ENCODE measurements at regions not wholly inside any gene's neighbourhood (a gene's known extent, or its start where the extent isn't known, plus 50 kb on each side); places are given as distances from the start of the nearest gene placed in this dataset.
"Not testable (repeated sequence)": the region's sequence is repeated elsewhere in the genome, so short reads cannot be mapped to it uniquely, and the experiment has no call there.

DNA sequence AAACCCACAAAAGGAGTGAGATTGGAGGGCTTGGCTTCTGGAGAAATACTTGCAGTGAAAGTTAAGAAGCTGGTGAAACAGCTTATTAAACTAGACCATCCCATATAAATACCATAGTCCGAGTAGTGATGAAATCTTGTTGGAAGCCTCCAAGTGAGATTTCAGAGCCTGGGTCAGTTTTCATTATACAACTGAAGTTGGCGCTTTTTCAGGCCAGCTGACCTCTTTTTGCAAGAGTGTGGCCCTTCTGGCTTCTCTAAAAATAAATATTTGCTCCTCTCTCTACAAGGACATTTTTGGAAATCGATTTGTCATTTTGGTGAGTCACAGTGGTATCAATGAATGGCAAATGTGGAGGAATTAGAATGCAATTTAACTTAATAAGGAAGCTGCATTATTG lies 51.2 kb upstream of the THRB start:
- DNase-seq, result no peak

DNA sequence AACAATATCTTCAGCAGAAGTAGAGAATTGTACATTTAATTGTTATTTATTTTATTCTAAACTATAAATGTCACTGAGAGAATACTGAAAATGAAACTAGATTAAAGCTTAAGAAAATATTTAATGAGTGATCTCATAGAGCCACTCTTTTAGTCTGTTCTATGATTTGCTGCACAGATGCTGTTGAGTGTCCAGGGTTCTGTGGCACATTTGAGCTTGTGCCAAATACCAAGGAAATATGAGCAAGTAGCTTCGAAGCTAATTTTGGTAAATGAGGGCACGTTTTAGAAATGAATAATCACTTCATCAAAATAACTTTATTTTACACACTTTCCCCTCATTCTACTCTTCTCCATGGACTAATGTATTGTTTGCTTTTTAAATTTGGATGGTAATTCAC lies 53.6 kb upstream of the THRB start:
- DNase-seq, result no peak

DNA sequence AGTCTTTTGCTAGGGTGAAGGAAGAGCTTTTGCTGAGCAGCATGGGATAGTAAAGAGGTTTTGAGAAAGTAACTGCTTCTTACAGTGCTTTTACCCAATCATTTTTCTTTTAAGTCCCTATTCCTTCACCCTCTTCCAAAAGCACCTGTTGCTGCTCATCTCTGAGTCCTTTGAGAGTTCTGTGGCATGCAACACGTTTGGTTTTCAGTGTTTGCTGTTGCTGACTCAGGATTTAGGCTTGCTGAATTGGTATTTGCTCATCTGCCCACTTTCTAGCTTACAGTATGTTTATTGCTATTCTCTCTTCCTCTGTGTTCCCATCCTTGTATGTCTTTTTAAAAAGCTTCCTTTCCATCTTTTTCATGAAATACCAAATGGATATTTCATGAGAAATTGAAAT lies 55.9 kb upstream of the THRB start:
- no peak for DNase-seq

DNA sequence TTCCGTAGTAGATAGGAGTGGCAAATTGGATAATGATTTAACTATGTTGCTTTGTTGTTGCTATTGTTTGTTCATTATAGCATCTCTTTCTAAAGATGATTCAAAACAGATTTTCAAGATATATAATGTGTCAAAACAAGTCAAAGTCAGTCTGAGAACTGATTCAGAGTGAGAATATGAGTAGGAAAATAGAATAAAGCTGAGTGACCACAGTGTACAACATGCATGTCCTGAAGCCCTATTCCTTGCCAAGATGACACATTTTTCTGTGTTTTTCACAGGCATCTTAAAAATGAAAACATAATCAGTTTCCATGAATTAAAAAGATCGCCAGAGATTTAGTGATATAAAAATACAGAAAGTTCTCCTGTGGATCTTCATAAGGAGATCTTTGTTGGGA lies 57.0 kb upstream of the THRB start:
- DNase-seq, result no peak

DNA sequence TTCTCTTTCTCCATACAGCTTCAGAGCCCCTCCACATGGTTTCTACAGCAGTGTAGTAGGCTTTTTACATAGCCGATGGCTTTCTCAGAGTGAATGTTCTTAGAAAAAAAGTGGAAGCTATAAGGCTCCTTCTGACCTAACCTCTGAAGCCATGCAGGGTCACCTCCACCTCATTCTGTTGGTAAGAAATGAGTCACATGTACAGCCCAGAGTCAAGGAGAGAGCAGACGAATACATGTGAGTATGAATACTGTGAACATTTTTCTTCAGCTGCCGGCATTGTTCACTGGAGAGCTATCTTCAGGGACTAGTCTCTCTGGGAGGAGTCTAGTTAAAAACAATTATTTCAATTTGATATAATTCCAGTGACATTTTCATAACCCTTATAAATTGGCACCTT lies 68.2 kb upstream of the THRB start:
- no peak for DNase-seq

DNA sequence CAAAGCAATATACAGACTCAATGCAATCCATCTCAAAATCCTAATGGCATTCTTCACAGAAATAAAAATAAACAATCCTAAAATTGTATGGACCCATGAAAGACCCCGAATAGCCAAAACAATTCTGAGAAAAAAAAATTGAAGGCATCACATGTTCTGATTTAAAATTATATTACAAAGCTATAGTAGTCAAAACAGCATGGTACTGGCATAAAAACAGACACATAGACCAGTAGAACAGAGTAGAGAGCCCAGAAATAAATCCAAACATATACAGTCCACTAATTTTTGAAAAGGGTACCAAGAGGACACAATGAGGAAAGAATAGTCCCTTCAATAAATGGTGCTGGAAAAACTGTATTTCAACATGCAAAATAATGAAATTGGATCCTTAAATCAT lies 70.4 kb upstream of the THRB start:
- no peak for DNase-seq

DNA sequence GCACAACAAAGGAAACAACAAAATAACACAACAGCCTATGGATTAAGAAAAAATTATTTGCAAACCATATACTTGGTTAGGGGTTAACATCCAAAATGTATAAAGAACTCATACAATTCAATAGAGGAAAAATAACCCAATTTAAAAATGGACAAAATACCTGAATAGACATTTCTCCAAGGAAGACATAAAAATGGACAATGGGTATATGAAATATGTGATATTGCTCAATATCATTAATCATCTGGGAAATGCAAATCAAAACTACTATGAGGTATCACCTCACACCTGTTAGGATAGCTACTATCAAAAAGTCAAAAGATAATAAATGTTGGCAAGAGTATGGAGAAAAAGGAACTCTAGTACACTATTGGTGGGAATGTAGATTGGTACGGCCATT lies 71.0 kb upstream of the THRB start:
- no peak for DNase-seq

DNA sequence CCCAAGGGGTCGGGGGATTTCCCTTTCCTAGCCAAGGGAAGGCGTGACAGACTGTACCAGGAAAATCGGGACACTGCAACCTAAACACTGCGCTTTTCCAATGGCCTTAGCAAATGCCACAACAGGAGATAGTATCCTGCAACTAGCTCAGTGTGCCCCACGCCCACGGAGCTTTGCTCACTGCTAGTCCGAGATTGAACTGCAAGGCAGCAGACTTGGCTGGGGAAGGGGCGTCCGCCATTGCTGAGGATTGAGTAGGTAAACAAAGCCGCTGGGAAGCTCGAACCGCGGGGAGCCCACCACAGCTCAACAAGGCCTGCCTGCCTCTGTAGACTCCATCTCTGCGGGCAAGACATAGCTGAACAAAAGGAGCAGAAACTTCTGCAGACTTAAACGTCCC lies 72.3 kb upstream of the THRB start:
- no peak for DNase-seq

DNA sequence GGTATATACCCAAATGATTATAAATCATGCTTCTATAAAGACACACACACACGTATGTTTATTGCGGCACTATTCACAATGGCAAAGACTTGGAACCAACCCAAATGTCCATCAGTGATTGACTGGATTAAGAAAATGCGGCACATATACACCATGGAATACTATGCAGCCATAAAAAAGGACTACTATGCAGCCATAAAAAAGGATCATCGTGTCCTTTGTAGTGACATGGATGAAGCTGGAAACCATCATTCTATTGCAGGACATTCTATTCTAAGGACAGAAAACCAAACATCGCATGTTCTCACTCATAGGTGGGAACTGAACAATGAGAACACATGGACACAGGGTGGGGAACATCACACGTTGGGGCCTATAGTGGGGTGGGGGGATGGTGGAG lies 77.8 kb upstream of the THRB start:
- not testable (repeated sequence) for DNase-seq

DNA sequence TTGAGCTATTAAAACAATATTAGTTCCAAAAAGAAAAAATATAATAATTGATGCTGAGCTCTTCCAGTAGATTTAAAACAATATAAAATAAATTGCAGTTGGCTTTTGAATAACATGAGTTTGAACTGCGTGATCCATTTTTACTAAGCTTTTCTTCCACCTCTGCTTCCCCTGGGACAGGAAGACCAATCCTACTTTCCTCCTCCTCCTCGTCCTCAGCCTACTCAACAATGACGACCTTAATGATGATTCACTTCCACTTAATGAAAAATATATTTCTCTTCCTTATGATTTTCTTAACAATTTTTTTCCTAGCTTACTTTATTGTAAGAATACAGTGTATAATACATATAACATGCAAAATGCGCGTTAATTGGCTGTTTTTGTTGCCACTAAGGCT lies 78.9 kb upstream of the THRB start:
- DNase-seq, result no peak

DNA sequence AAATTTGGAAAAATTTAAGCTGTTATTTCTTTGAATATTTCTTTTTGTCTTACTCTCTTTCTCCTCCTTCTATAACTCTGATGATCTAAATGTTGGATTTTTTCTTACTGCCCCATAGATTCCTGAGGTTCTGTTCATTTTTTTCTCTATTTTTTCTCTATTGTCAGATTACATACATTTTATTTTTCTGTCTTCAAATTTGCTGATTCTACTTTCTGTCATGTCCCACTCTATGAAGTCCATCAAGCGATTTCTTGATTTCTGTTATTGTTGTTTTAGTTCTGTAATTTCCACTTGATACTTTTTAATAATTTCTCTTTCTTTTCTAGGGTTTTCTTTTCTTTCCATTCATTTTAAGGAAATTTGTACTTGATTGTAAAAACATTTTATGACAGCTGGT lies 83.7 kb upstream of the THRB start:
- no peak for DNase-seq

DNA sequence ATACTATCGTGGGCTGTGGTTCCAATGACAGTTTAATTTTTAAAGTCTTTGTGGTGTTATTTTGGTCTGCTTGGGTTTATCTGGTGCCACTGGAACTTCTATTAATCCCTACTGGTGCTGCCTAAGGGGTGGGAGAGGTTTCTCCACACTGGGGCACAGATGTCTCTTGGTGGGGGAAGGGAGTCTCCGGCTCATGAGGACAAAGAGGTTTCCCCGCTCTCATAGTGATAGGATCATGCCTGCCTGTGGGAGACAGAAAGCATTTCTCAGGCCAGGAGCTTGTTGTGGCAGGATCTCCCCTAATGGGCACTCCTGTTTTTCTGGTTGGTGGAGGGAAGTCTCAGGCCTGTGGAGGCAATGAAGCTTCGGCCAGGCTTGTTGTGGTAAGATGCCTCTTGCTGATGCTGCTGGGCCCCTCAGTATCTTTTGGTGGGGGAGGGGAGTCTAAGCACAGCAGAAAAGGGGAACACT lies 84.3 kb upstream of the THRB start:
- no peak for DNase-seq

DNA sequence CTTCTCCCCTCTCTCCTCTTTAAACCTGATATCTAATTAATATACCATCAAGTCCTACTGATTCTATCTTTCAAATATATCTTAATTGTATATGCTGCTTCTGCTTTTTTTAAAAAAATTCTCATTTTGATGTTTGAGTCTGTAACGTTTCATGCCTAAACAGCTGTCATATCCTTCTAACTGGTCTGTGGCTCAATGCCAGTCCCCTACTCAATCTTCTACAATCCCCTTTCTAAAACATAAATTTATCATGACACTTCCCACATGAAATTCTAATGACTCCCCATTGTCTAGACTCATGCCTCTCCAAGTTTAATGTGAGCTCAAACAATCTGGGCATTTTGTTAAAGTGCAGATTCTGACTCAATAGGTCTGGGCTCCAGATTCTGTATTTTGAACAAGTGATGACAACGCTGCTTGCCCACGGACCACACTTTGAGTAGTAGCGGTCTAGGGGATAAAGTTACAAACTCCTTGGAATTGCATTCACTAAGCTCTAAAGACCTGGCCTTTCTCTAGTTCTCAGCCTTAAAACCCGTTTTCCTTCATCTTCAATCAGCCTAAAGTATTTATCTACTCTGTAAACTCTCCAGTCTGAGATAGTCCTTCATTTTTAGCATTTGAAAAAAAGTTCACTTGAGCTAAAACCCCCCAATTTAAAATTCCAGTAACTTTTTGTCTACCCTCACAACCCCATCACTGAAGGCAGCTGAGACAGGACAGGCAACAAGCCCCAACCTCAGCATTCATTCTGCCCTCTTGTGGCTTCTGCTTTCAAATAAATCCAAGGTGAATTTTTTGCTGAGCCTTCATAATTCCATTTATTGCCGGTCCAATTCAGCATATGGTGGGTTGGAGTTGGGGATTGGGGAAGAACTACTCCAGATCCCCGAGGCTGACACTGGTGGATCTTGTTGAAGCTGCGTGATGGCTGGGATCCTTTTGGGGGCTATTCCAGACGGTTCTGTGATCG lies 88.1 kb upstream of the THRB start:
- DNase-seq, result no peak

DNA sequence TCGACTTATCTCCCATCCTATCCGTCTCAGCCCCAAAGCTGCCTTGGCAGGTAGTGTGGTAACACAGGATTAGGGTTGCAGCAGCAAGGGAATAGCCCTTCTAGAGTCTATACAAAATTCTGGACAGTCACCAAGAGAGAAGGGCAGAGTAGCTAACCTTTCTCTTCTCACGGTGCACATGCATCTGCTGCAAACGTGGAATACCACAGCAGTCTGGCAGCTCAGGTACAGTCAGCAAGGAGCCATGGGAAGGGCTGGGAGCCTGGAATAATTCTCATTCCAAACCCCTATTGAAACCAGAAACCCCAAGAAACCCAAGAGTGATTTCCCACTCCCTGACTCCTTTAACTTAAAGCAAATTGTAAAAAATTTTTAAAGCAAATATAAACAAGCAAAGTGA lies 92.3 kb upstream of the THRB start:
- no peak for DNase-seq

DNA sequence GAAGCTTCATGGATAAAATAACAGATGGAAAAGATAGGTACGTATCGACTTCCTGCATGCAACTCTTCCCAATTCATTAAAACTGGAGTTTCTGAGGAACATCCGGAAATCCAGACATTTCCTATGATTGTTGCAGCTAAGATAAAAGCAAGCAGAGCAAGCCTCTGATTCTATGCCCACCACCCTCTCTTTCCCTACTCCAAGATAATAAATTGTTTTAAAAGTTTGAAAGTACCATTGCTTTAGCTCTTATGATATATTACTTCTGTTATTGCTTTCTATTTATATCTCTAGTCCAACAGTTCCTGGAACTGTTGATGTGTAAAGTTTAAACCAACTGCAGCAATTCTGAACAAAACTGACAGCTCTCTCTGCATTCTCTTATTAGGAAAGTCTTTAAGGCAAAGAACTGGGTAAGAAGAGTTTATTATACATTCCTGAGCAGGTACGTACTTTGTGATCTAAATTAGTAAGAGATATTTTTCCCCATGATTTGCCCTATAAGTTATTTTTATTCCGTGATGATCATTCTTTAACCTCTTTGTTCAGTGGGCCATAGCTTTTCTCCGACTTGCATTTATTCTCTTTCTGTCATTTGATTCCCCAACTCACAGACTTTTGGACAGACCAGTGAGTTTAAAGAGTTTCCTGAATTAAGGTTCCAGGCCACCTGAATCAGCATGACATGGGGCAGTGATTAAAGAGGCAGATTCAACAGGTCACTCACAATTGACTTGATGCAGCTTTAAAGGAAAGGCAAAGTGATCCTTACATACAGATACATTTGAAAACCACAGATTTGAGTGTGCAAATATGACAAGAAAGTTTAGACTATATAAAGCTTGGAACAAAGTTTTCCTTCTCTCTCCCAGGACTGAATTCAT lies 94.2 kb upstream of the THRB start:
- no peak for DNase-seq

DNA sequence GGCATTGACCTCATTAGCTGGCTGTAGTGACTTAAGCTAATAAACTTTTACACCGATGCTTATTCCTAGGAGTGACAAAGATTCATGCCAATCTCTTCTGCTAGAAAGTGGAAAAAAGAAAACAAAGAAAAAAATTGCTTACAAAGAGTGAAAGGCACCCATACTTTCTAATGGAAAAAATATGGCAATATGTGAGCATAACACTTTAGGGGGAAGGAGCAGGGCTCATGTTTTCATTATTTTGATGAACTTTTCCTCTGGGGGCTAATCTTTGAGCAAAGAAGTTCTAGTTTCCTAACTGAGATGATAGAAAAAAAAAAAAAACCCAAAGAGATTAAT lies 94.8 kb upstream of the THRB start:
- no peak for DNase-seq

DNA sequence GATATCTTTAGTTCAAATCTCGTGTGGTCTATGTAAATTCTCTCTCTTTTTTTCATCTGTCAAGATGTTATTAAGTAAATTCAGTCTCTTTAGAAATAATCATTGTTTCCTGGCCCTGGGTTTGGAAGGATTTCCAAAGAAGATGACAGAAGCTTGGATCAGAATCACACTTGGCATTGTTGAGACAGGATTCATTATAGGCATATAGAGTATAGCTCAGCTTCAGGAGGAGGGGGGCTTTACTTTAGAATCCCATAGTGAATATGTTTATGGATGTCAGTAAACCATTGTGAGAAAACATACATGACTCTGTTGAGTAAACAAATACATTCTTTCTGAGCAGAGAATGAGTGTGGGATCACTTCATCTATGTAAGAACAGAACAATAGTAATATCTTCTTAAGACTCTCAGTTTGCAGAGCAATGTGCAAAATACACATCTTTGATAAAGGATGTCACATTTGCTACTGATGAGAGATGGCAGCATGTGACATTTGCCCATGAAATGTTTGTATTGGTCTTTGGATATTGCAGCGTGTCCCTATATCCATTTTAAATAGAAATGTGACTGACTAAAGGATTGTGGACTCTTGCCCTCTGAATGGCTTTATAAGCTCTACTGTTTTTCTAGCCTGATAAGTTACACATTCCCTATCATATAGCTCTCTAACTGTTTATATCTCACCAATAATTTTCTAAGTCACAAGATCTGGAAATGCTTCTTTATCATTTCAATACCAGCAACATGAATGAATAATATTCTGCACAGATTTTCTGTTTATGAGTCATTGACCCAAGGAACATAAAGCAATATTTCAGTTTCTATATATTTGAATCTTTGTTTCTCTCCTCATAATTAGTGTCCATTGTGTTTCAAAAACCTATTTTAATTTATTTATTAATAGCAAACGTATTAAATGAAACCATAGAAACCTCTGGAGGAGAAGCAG lies 95.6 kb upstream of the THRB start:
- no peak for DNase-seq

DNA sequence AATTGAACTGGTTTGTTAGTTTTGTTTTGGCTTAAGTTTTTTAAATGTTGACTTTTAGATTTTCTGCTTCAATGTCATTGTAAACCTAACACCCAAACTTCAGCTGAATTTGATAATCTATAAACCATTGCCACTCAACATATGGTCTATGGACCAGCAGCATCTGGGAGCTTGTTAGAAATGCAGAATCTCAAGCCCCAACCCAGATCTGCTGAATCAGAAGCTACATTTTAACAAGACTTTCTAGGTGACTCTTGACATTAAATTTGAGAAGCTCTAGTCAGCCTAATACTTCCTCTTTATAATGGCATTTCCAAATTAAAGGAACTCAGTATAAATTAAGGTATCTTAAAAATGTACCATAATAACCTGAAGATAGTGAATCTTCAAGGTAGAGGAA lies 96.5 kb upstream of the THRB start:
- no peak for DNase-seq

DNA sequence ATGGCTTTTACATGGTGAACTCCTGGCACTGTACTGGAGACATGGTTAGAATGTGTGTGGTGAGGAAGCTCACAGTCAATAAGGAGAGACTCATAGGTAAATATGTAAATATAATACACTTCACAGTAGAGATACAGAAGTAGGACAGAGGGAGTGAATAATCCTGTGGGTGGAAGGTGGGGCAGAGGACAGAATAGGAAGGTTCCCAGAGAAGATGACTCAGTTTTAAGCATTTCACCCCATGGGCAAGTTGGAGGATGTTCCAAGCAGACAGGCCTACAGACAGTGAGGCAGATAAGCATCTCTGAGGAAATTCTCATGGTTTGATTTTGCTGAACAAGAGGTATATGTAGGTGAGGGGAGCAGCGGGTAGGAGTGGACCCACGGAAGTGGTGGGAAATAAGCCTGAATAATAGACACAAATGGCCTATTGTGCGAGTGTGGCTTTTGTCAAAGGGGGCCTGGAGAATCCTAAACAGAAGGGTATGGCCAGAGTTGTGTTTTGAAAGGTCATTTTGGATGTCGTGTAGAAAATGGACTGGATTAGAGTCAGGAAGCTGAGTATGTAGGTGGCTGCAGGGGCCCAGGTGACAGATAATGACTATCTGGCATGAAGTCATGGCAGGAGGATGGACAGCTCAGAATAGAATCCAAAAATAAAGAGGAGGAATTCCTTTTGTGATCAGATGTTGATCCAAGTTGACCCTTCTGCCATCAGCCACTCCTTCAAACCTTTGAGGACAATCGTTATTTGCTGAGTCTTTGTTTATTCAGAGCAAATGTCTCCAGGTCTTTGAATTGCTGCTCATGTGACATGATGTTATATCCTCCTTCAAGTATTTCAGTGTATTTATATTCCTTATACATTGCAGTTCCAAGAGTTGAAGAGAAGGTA lies 97.3 kb upstream of the THRB start:
- no peak for DNase-seq

DNA sequence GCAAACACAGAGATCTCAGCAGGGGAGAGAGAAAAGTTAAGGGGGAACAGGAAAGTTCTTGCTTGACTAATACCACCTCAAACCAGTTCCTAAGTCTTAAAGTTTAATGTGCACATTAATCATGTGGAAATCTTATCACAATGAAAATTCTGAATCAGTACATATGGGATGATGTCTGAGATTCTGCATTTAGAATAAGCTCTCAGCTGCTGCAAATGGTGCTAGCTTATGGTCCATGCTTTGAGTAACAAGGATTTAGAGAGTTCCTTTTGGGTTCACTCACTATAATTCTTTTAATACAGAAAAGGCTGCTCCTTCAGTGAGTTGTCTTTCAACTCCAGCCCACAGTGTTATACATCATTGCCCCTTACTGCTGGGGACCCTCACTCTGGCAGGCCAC lies 99.5 kb upstream of the THRB start:
- no peak for DNase-seq

DNA sequence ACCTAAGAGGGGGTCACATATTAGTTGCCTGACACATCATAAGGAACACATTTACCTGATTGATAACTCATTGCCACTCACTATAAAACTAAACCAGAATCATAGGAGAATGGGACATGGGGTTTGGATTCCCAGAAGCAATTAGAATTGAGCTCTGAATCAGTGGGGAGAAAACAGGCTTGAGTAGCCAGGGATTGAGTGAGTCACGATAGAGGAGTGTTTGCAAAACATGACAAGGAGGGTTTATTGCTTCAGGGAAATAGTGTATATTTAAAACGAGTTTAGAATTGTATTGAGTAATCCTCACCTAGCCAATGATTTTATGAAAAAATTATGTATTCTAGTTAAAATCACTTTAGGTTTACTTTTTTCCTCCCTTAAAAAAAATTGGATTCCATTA lies 101.1 kb upstream of the THRB start:
- no peak for DNase-seq

DNA sequence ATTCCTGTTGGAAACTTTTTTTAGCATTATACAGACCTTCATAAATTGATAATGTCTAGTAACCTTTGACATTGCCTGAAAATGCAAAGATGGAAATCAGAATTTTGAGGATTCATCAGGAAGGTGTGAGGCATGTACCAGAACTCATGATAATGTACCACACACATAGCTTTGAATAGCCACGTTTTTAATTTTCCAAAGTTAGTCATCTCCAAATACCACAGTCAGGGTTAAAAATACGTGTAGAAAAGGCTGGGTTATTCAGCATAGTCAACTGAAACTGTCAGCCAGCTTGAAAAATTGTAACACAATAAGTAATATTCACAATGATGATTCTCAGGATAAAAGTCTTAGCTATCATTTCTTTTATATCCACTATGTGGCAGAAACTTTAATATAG lies 102.0 kb upstream of the THRB start:
- no peak for DNase-seq

Measured in CD4-positive, alpha-beta T cell treated with Interleukin-12 subunit alpha and Interleukin-12 subunit beta, for 1 hour (primary cell).